Lower leg skin (tissue), 3 donors: ENCODE measurements at regions not wholly inside any gene's neighbourhood (a gene's known extent, or its start where the extent isn't known, plus 50 kb on each side); places are given as distances from the start of the nearest gene placed in this dataset.

Experiments
- POLR2A ChIP-seq, 2 donors: fragments of 450-650 bp; IDR thresholded peaks; one replicate each; pipeline ENCODE4 v1.6.1; 2016 to 2017; ENCODE audit warnings: antibody characterized with exemption in 2 of 2, mild to moderate bottlenecking in 1 of 2, moderate library complexity in 1 of 2
- TF ChIP-seq, protein P1 (sequence below), 3 donors: fragments of 450-650 bp; IDR thresholded peaks; one replicate each; pipeline ENCODE4 v1.5.1; 2016; ENCODE audit warnings: antibody characterized with exemption in 3 of 3, mild to moderate bottlenecking in 3 of 3, moderate library complexity in 2 of 3

DNA sequence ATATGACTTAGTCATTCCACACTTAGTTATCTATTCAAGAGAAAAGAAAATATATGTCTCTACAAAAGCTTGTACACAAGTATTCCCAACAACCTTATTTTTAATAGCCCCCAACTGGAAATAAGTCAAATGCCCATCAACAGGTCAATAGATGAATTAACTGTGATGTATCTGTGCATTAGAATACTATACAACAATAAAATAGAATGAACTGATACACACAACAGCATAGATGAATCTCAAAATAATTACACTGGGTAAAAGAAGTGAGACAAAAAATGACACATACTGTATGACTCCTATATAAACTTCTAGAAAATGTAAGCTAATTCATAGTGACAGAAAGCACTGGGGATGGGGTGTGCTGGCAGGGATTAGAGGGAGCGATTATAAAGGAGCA lies 354.1 kb upstream of the DIPK2B start:
- TF ChIP-seq, protein P1, sequence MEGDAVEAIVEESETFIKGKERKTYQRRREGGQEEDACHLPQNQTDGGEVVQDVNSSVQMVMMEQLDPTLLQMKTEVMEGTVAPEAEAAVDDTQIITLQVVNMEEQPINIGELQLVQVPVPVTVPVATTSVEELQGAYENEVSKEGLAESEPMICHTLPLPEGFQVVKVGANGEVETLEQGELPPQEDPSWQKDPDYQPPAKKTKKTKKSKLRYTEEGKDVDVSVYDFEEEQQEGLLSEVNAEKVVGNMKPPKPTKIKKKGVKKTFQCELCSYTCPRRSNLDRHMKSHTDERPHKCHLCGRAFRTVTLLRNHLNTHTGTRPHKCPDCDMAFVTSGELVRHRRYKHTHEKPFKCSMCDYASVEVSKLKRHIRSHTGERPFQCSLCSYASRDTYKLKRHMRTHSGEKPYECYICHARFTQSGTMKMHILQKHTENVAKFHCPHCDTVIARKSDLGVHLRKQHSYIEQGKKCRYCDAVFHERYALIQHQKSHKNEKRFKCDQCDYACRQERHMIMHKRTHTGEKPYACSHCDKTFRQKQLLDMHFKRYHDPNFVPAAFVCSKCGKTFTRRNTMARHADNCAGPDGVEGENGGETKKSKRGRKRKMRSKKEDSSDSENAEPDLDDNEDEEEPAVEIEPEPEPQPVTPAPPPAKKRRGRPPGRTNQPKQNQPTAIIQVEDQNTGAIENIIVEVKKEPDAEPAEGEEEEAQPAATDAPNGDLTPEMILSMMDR (IDR thresholded peaks at IDR 0.05), result no peak
- no peak for TF ChIP-seq POLR2A (IDR thresholded peaks at IDR 0.05)
